ENCODE measurements at regions not wholly inside any gene's neighbourhood (a gene's known extent, or its start where the extent isn't known, plus 50 kb on each side); places are given as distances from the start of the nearest gene placed in this dataset.

DNA sequence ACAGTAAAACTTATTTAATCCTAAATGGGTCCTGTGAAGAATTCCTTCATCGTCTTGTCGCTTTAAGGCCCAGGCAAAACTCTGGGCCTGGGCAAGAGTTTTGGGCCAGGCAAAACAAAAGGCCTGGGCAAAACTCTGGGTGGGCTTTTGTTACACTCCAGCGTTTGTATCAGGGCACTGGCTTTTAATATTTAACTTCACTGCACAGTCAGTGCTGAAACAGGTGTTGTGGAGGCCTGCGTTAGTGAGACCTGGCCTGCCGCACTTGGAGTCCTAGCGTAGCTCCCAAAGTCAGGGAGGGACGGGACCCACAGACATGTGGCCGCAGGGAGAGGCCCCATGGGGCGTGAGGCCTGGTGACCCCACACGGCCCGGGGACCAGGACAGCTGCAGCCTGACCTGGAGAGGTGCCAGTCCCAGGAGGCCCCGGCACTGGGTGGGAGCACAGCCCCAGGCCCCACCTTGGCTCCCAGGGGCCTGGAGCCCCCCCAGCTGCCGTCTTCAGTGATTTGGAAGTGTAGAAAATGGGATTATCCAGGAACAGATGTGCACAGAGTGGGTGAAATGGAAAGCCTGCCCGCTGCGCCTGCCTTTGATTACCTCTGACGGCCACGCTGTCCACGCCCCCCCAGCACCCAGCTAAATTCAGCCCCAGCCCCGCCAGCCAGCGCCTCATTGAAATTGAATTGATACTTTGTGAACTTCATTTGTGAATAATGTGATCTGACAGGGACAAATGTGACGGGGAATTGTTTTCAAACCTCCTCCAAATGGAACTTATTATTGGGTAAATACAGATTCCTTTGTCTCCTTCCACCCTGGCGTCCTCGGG, 132.9 kb upstream of the NKX1-1 start:
- Histone ChIP-seq H3K9me3 (ENCODE audit: low read length) (no peaks in the 10 kb centered on the region), H3K79me2 (ENCODE audit: low read length) (no peaks in the 10 kb centered on the region), H3K4me1 (ENCODE audit: low read length) (no peaks in the 10 kb centered on the region), H3K36me3 (ENCODE audit: insufficient read depth, low read length) (no peaks in the 10 kb centered on the region), H3K9ac (ENCODE audit: low read length) (no peak overlapping the region), H3K4me3 (ENCODE audit: low read length) (no peak overlapping the region), H3K27me3 (ENCODE audit: low read length) (no peaks in the 10 kb centered on the region), H3K9me2 (replicated peaks; ENCODE audit: insufficient read depth, low read length) (no peaks in the 10 kb centered on the region), H3K4me2 (ENCODE audit: low read depth, low read length, poor library complexity, severe bottlenecking) (no peak overlapping the region), H2AFZ (ENCODE audit: low read length) (no peak overlapping the region), H4K20me1 (ENCODE audit: insufficient read depth, low read depth, low read length) (no peaks in the 10 kb centered on the region), H3K27ac (ENCODE audit: low read length) (no peak overlapping the region)
- DNase-seq: no peak

GRCh38 chr4:1538096-1538410, 131.8 kb upstream of the NKX1-1 start:
- Histone ChIP-seq H3K4me2 (ENCODE audit: low read depth, low read length, poor library complexity, severe bottlenecking) (no peak overlapping the region), H3K4me3 (ENCODE audit: low read length) (no peak overlapping the region), H3K36me3 (ENCODE audit: insufficient read depth, low read length) (no peaks in the 10 kb centered on the region), H2AFZ (ENCODE audit: low read length) (no peak overlapping the region), H3K9me2 (replicated peaks; ENCODE audit: insufficient read depth, low read length) (no peaks in the 10 kb centered on the region), H3K4me1 (ENCODE audit: low read length) (no peaks in the 10 kb centered on the region), H3K9ac (ENCODE audit: low read length) (no peak overlapping the region), H3K27ac (ENCODE audit: low read length) (no peak overlapping the region), H4K20me1 (ENCODE audit: insufficient read depth, low read depth, low read length) (no peaks in the 10 kb centered on the region), H3K79me2 (ENCODE audit: low read length) (no peaks in the 10 kb centered on the region), H3K9me3 (ENCODE audit: low read length) (no peaks in the 10 kb centered on the region), H3K27me3 (ENCODE audit: low read length) (no peaks in the 10 kb centered on the region)
- no peak for DNase-seq

- no peak overlapping the region for H3K9ac ChIP-seq (ENCODE audit: low read length)
Measured at GRCh38 chr4:1537410-1538095, 131.3 kb upstream of the NKX1-1 start.

GRCh38 chr4:1536579-1537409, 130.6 kb upstream of the NKX1-1 start:
- no peak for DNase-seq
- Histone ChIP-seq H3K27me3 (ENCODE audit: low read length) (no peaks in the 10 kb centered on the region), H3K9me2 (replicated peaks; ENCODE audit: insufficient read depth, low read length) (no peaks in the 10 kb centered on the region)

More at GRCh38 chr4:1537410-1538095, 131.3 kb upstream of the NKX1-1 start:
- Histone ChIP-seq H4K20me1 (ENCODE audit: insufficient read depth, low read depth, low read length) (no peaks in the 10 kb centered on the region), H3K79me2 (ENCODE audit: low read length) (no peaks in the 10 kb centered on the region), H3K4me1 (ENCODE audit: low read length) (no peaks in the 10 kb centered on the region), H2AFZ (ENCODE audit: low read length) (no peak overlapping the region), H3K9me3 (ENCODE audit: low read length) (no peaks in the 10 kb centered on the region), H3K9me2 (replicated peaks; ENCODE audit: insufficient read depth, low read length) (no peaks in the 10 kb centered on the region), H3K4me3 (ENCODE audit: low read length) (no peak overlapping the region), H3K27ac (ENCODE audit: low read length) (no peak overlapping the region), H3K36me3 (ENCODE audit: insufficient read depth, low read length) (no peaks in the 10 kb centered on the region), H3K27me3 (ENCODE audit: low read length) (no peaks in the 10 kb centered on the region), H3K4me2 (ENCODE audit: low read depth, low read length, poor library complexity, severe bottlenecking) (no peak overlapping the region)
- no peak for DNase-seq

GRCh38 chr4:1535926-1536578, 129.8 kb upstream of the NKX1-1 start:
- no peaks in the 10 kb centered on the region for H3K36me3 ChIP-seq (ENCODE audit: insufficient read depth, low read length)
- H3K4me2 ChIP-seq (ENCODE audit: low read depth, low read length, poor library complexity, severe bottlenecking): no peak overlapping the region
- no peaks in the 10 kb centered on the region for H3K79me2 ChIP-seq (ENCODE audit: low read length)
- H2AFZ ChIP-seq (ENCODE audit: low read length): no peak overlapping the region
- H3K9me3 ChIP-seq (ENCODE audit: low read length): no peaks in the 10 kb centered on the region
- H4K20me1 ChIP-seq (ENCODE audit: insufficient read depth, low read depth, low read length): no peaks in the 10 kb centered on the region
- no peak overlapping the region for H3K9ac ChIP-seq (ENCODE audit: low read length)
- no peaks in the 10 kb centered on the region for H3K9me2 ChIP-seq (replicated peaks; ENCODE audit: insufficient read depth, low read length)
- DNase-seq: no peak
- no peaks in the 10 kb centered on the region for H3K4me1 ChIP-seq (ENCODE audit: low read length)
- H3K4me3 ChIP-seq (ENCODE audit: low read length): no peak overlapping the region
- no peak overlapping the region for H3K27ac ChIP-seq (ENCODE audit: low read length)
- H3K27me3 ChIP-seq (ENCODE audit: low read length): no peaks in the 10 kb centered on the region

More at GRCh38 chr4:1536579-1537409, 130.6 kb upstream of the NKX1-1 start:
- Histone ChIP-seq H2AFZ (ENCODE audit: low read length) (no peak overlapping the region), H3K4me2 (ENCODE audit: low read depth, low read length, poor library complexity, severe bottlenecking) (no peak overlapping the region), H3K9me3 (ENCODE audit: low read length) (no peaks in the 10 kb centered on the region), H4K20me1 (ENCODE audit: insufficient read depth, low read depth, low read length) (no peaks in the 10 kb centered on the region), H3K79me2 (ENCODE audit: low read length) (no peaks in the 10 kb centered on the region), H3K4me3 (ENCODE audit: low read length) (no peak overlapping the region), H3K36me3 (ENCODE audit: insufficient read depth, low read length) (no peaks in the 10 kb centered on the region), H3K4me1 (ENCODE audit: low read length) (no peaks in the 10 kb centered on the region), H3K9ac (ENCODE audit: low read length) (no peak overlapping the region), H3K27ac (ENCODE audit: low read length) (no peak overlapping the region)

GRCh38 chr4:1534876-1535526, 128.8 kb upstream of the NKX1-1 start:
- no peaks in the 10 kb centered on the region for H3K79me2 ChIP-seq (ENCODE audit: low read length)
- no peaks in the 10 kb centered on the region for H3K9me2 ChIP-seq (replicated peaks; ENCODE audit: insufficient read depth, low read length)
- H3K4me2 ChIP-seq (ENCODE audit: low read depth, low read length, poor library complexity, severe bottlenecking): no peak overlapping the region
- no peak overlapping the region for H3K9ac ChIP-seq (ENCODE audit: low read length)
- H3K4me1 ChIP-seq (ENCODE audit: low read length): no peaks in the 10 kb centered on the region
- H3K27ac ChIP-seq (ENCODE audit: low read length): no peak overlapping the region
- DNase-seq: no peak
- H3K4me3 ChIP-seq (ENCODE audit: low read length): no peak overlapping the region
- H3K9me3 ChIP-seq (ENCODE audit: low read length): no peaks in the 10 kb centered on the region
- no peaks in the 10 kb centered on the region for H3K27me3 ChIP-seq (ENCODE audit: low read length)
- H4K20me1 ChIP-seq (ENCODE audit: insufficient read depth, low read depth, low read length): no peaks in the 10 kb centered on the region
- no peak overlapping the region for H2AFZ ChIP-seq (ENCODE audit: low read length)
- no peaks in the 10 kb centered on the region for H3K36me3 ChIP-seq (ENCODE audit: insufficient read depth, low read length)

GRCh38 chr4:1534095-1534872, 128.0 kb upstream of the NKX1-1 start:
- H2AFZ ChIP-seq (ENCODE audit: low read length): no peak overlapping the region
- no peak overlapping the region for H3K4me2 ChIP-seq (ENCODE audit: low read depth, low read length, poor library complexity, severe bottlenecking)
- H3K9me3 ChIP-seq (ENCODE audit: low read length): no peaks in the 10 kb centered on the region
- no peak overlapping the region for H3K9ac ChIP-seq (ENCODE audit: low read length)
- no peaks in the 10 kb centered on the region for H3K4me1 ChIP-seq (ENCODE audit: low read length)
- H3K27ac ChIP-seq (ENCODE audit: low read length): no peak overlapping the region
- no peak for DNase-seq
- H3K9me2 ChIP-seq (replicated peaks; ENCODE audit: insufficient read depth, low read length): no peaks in the 10 kb centered on the region
- no peak overlapping the region for H3K4me3 ChIP-seq (ENCODE audit: low read length)
- no peaks in the 10 kb centered on the region for H4K20me1 ChIP-seq (ENCODE audit: insufficient read depth, low read depth, low read length)
- H3K36me3 ChIP-seq (ENCODE audit: insufficient read depth, low read length): no peaks in the 10 kb centered on the region
- no peaks in the 10 kb centered on the region for H3K27me3 ChIP-seq (ENCODE audit: low read length)
- H3K79me2 ChIP-seq (ENCODE audit: low read length): no peaks in the 10 kb centered on the region

Data from Karpas-422 (cell line).